Esophagus muscularis mucosa (tissue), 4 donors: ENCODE measurements at regions not wholly inside any gene's neighbourhood (a gene's known extent, or its start where the extent isn't known, plus 50 kb on each side); places are given as distances from the start of the nearest gene placed in this dataset.

ENCODE experiments used
- CTCF ChIP-seq, 3 experiments: fragments of 200-600 bp in 2 of 3; fragments of 450-650 bp in 1 of 3; sonication (generic) in 2 of 3; IDR thresholded peaks; one replicate each; pipeline ENCODE4 v1.5.1; 2017 to 2019; ENCODE audit warnings: antibody characterized with exemption in 3 of 3, mild to moderate bottlenecking in 2 of 3, moderate library complexity in 1 of 3
- EP300 ChIP-seq: sonication (generic); formaldehyde crosslinking; IDR thresholded peaks from one replicate; pipeline ENCODE4 v1.6.1; 2017; ENCODE audit warnings: antibody characterized with exemption
- POLR2A ChIP-seq: fragments of 450-650 bp; IDR thresholded peaks from one replicate; pipeline ENCODE4 v1.6.1; 2017; ENCODE audit warnings: antibody characterized with exemption, moderate library complexity, mild to moderate bottlenecking, low read depth
- POLR2AphosphoS5 ChIP-seq, 2 donors: sonication (generic); formaldehyde crosslinking; IDR thresholded peaks; one replicate each; pipeline ENCODE4 v1.6.1; 2017; ENCODE audit warnings: antibody characterized with exemption in 2 of 2

DNA sequence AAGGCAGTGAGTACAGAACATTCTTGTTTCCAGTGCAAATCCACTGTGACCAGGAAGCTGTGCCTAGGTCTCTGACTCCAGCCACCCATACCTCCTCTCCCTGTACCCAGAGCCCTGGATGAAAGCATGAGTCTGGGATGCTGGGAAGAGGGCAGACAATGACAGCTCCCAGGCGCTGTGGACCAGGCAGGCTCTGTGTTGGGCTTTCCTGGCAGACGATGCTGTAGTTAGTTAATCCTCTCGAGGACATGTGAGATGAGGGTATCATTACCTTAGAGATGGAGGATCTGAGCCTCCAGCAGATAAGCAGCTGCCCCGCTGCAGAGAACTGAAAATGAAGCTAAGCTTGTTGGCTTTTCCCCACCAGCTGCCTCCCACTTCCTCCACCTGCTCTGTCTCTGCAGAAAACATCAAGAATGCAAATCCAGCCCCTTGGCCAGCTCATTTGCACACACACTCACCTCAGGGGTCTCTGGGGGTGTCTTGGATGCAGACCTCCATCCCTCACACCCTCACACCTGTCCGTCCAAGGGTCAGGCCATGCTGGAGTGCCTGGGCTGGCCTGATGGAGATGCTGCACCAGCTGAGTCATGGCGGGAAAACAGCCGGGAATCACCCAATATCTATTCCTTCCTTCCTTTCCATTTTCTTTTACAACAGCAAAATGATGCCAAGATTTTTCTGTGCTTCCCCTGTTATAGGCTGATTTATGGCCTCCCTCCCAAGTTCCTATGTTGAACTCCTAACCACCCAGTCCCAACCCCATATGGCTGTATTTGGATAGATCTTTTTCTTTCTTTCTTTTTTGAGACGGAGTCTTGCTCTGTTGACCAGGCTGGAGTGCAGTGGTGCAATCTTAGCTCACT is 94.9 kb upstream of the SEPTIN5 start:
- TF ChIP-seq POLR2AphosphoS5 (IDR thresholded peaks at IDR 0.05) (no peak), CTCF (IDR thresholded peaks at IDR 0.05) (no peak), POLR2A (no peak), EP300 (no peak)
